Right atrium auricular region (tissue), 2 donors: ENCODE measurements at regions not wholly inside any gene's neighbourhood (a gene's known extent, or its start where the extent isn't known, plus 50 kb on each side); places are given as distances from the start of the nearest gene placed in this dataset.
"Not testable (repeated sequence)": the region's sequence is repeated elsewhere in the genome, so short reads cannot be mapped to it uniquely, and the experiment has no call there.

Experiments used
- DNase-seq: peaks from one replicate; pipeline ENCODE4 v3.0.0-alpha.2; 2019; ENCODE audit warnings: low spot score
- H3K27ac ChIP-seq, 2 donors: fragments of 200-600 bp; sonication (generic); 1 replicate in 1 of 2; 2 replicates in 1 of 2; pipeline ENCODE4 v1.5.1; 2016 to 2019
- H3K27me3 ChIP-seq, 2 donors: fragments of 200-600 bp; sonication (generic); one replicate each; pipeline versions ENCODE4 v1.5.1 to v1.6.0; 2017 to 2019
- H3K36me3 ChIP-seq: fragments of 200-600 bp; sonication (generic); one replicate; pipeline ENCODE4 v1.5.1; 2016
- H3K4me1 ChIP-seq, 2 donors: fragments of 200-600 bp; sonication (generic); one replicate each; pipeline versions ENCODE4 v1.5.1 to v1.6.0; 2017 to 2019
- H3K4me3 ChIP-seq, 2 donors: fragments of 200-600 bp; sonication (generic); 1 replicate in 1 of 2; 2 replicates in 1 of 2; pipeline ENCODE4 v1.5.1; 2017 to 2019; ENCODE audit warnings: mild to moderate bottlenecking in 1 of 2, moderate library complexity in 1 of 2
- H3K9me3 ChIP-seq, 2 donors: fragments of 200-600 bp; sonication (generic); one replicate each; pipeline ENCODE4 v1.5.1; 2019
- TF ChIP-seq, protein P1 (sequence below), 2 donors: fragments of 200-600 bp; sonication (generic); IDR thresholded peaks; one replicate each; pipeline ENCODE4 v1.5.1; 2019; ENCODE audit warnings: antibody characterized with exemption in 2 of 2

DNA sequence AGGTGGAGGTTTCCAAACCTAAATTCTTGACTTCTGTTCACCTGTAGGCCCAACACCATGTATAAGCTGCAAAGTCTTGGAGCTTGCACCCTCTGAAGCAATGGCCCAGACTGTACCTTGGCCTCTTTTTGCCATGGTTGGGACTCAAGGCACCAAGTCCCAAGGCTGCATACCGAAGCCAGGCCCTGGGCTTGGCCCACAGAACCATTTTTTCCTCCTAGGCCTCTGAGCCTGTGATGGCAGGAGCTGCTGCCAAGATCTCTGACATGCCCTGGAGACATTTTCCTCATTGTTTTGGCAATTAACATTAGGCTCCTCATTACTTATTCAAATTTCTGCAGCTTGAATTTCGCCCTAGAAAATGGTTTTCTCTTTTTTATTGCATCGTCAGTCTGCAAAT, 297.9 kb downstream of the OXSM start:
- Histone ChIP-seq H3K27ac (no peak overlapping the region), H3K4me1 (peaks cover 0 to 13% of the 10 kb centered on the region in 2 donors), H3K9me3 (peaks cover 0 to 15% of the 10 kb centered on the region in 2 donors), H3K36me3 (no peaks in the 10 kb centered on the region), H3K4me3 (no peak overlapping the region), H3K27me3 (no peaks in the 10 kb centered on the region)
- no peak for DNase-seq
- TF ChIP-seq, protein P1, sequence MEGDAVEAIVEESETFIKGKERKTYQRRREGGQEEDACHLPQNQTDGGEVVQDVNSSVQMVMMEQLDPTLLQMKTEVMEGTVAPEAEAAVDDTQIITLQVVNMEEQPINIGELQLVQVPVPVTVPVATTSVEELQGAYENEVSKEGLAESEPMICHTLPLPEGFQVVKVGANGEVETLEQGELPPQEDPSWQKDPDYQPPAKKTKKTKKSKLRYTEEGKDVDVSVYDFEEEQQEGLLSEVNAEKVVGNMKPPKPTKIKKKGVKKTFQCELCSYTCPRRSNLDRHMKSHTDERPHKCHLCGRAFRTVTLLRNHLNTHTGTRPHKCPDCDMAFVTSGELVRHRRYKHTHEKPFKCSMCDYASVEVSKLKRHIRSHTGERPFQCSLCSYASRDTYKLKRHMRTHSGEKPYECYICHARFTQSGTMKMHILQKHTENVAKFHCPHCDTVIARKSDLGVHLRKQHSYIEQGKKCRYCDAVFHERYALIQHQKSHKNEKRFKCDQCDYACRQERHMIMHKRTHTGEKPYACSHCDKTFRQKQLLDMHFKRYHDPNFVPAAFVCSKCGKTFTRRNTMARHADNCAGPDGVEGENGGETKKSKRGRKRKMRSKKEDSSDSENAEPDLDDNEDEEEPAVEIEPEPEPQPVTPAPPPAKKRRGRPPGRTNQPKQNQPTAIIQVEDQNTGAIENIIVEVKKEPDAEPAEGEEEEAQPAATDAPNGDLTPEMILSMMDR (IDR thresholded peaks at IDR 0.05): no peak

DNA sequence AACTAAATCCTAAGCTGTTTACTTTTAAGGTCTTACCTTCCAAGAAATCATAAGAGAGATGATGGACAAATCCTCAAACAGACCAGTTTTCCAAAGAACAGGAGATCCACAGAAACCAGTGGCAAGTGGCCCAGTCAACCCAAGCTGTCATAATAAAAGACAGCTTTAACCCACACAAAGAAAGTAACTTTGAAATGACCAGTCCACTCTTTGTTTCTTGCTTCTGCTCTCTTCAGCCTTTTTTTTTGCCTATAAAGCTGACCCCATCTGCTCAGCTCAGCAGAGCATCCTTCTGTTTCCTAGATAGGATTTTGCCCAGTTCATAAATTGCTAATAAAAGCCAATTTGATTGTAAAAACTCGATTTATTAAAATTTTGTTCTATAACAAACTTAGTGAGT, 299.4 kb downstream of the OXSM start:
- TF ChIP-seq, protein P1 (IDR thresholded peaks at IDR 0.05): no peak
- no peak overlapping the region for H3K27ac ChIP-seq
- H3K36me3 ChIP-seq: no peaks in the 10 kb centered on the region
- no peak for DNase-seq
- H3K27me3 ChIP-seq: no peaks in the 10 kb centered on the region
- H3K4me1 ChIP-seq: peaks cover 0 to 13% of the 10 kb centered on the region in 2 donors
- H3K9me3 ChIP-seq: peaks cover 0 to 15% of the 10 kb centered on the region in 2 donors
- H3K4me3 ChIP-seq: no peak overlapping the region

GRCh38 chr3:26090589-26090988, 300.7 kb downstream of the OXSM start:
- H3K36me3 ChIP-seq: no peaks in the 10 kb centered on the region
- H3K27me3 ChIP-seq: no peaks in the 10 kb centered on the region
- peaks cover 0 to 13% of the 10 kb centered on the region in 2 donors for H3K4me1 ChIP-seq
- H3K9me3 ChIP-seq: peaks cover 0 to 15% of the 10 kb centered on the region in 2 donors
- peak overlapping the region; percentile 7 to 51 for H3K27ac ChIP-seq
- no peak overlapping the region for H3K4me3 ChIP-seq
- TF ChIP-seq, protein P1 (IDR thresholded peaks at IDR 0.05): no peak
- no peak for DNase-seq

DNA sequence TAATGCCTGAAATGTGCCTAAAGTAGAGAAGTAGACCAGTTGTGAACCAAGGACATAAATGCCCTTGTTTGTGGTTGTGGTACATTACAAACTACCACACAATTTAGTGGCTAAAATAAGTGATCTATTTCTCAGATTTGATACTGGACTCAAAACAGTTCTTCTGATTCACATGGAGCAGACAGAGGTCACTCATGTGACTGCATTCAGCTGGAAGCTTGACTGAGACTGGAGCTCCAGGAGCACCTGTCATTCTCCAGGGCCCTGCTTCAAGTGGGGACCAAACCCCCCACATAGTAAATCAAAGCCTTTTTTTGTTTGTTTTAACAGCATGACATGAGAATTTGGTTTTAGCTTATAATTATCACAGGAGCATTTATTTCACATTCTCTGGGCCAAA, 301.2 kb downstream of the OXSM start:
- peak overlapping the region; percentile 7 to 51 for H3K27ac ChIP-seq
- no peak for DNase-seq
- TF ChIP-seq, protein P1 (IDR thresholded peaks at IDR 0.05): no peak
- H3K27me3 ChIP-seq: no peaks in the 10 kb centered on the region
- H3K9me3 ChIP-seq: peaks cover 0 to 15% of the 10 kb centered on the region in 2 donors
- H3K4me3 ChIP-seq: no peak overlapping the region
- H3K36me3 ChIP-seq: no peaks in the 10 kb centered on the region
- peaks cover 0 to 13% of the 10 kb centered on the region in 2 donors for H3K4me1 ChIP-seq

- DNase-seq: no peak
- Histone ChIP-seq H3K36me3 (no peaks in the 10 kb centered on the region), H3K4me1 (peaks cover 0 to 13% of the 10 kb centered on the region in 2 donors), H3K4me3 (no peak overlapping the region), H3K27ac (peak overlapping the region; percentile 7 to 51), H3K27me3 (no peaks in the 10 kb centered on the region), H3K9me3 (peaks cover 0 to 15% of the 10 kb centered on the region in 2 donors)
- TF ChIP-seq, protein P1 (IDR thresholded peaks at IDR 0.05): no peak
Observed at GRCh38 chr3:26091626-26092025, 301.7 kb downstream of the OXSM start.

DNA sequence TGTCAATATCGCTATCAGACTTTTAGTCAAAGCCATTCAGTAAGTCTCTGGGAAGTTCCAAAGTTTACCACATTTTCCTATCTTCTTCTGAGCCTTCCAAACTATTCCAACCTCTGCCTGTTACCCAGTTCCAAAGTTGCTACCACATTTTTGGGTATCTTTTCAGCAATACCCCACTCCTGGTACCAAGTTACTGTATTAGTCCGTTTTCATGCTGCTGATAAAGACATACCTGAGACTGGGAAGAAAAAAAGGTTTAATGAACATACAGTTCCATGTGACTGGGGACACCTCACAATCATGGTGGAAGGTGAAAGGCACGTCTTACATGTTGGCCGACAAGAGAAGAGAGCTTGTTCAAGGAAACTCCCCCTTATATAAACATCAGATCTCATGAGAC, 307.2 kb downstream of the OXSM start:
- Histone ChIP-seq H3K4me1 (peaks cover 0 to 27% of the 10 kb centered on the region in 2 donors), H3K9me3 (peaks cover 0 to 13% of the 10 kb centered on the region in 2 donors)
- not testable (repeated sequence) for H3K4me3 ChIP-seq

More for the DNA sequence above, 307.2 kb downstream of the OXSM start:
- not testable (repeated sequence) for DNase-seq, H3K27ac ChIP-seq, H3K36me3 ChIP-seq, H3K27me3 ChIP-seq
